ENCODE measurements at regions not wholly inside any gene's neighbourhood (a gene's known extent, or its start where the extent isn't known, plus 50 kb on each side); places are given as distances from the start of the nearest gene placed in this dataset.

- TF ChIP-seq CTCF (IDR thresholded peaks at IDR 0.05) (no peak), EP300 (IDR thresholded peaks at IDR 0.05) (no peak)
These were observed 513.1 kb downstream of the MIAT start for GRCh38 chr22:27170491-27170890.
